NCI-H460 (cell line): ENCODE measurements at regions not wholly inside any gene's neighbourhood (a gene's known extent, or its start where the extent isn't known, plus 50 kb on each side); places are given as distances from the start of the nearest gene placed in this dataset.
"Not testable (repeated sequence)": the region's sequence is repeated elsewhere in the genome, so short reads cannot be mapped to it uniquely, and the experiment has no call there.

Source experiments
- DNase-seq: peaks from one replicate; pipeline ENCODE4 v3.0.0-alpha.2; 2016; ENCODE audit warnings: low read depth; ENCODE audit errors: extremely low read depth

GRCh38 chr9:29176786-29177185 is 1603.5 kb upstream of the C9orf72 start:
- no peak for DNase-seq

- DNase-seq, result no peak
These were observed 1610.7 kb upstream of the C9orf72 start for GRCh38 chr9:29183971-29184370.

- DNase-seq, result not testable (repeated sequence)
These were observed 1615.5 kb upstream of the C9orf72 start for GRCh38 chr9:29188771-29189170.

DNA sequence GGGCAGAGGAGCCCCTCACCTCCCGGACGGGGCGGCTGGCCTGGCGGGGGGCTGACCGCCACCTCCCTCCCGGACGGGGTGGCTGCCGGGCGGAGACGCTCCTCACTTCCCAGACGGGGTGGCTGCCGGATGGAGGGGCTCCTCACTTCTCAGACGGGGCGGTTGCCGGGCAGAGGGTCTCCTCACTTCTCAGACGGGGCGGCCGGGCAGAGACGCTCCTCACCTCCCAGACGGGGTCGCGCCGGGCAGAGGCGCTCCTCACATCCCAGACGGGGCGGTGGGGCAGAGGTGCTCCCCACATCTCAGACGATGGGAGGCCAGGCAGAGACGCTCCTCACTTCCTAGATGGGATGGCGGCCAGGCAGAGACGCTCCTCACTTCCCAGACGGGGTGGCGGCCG is 1615.9 kb upstream of the C9orf72 start:
- DNase-seq, result not testable (repeated sequence)

GRCh38 chr9:29198861-29199260 is 1625.6 kb upstream of the C9orf72 start:
- no peak for DNase-seq

- no peak for DNase-seq
These were observed 1626.7 kb upstream of the C9orf72 start for GRCh38 chr9:29199975-29200374.

- DNase-seq, result no peak
These were observed 1627.4 kb upstream of the C9orf72 start for GRCh38 chr9:29200650-29201049.

GRCh38 chr9:29203244-29203930 is 1630.1 kb upstream of the C9orf72 start:
- no peak for DNase-seq

GRCh38 chr9:29208670-29209069 is 1635.4 kb upstream of the C9orf72 start:
- DNase-seq, result no peak

DNA sequence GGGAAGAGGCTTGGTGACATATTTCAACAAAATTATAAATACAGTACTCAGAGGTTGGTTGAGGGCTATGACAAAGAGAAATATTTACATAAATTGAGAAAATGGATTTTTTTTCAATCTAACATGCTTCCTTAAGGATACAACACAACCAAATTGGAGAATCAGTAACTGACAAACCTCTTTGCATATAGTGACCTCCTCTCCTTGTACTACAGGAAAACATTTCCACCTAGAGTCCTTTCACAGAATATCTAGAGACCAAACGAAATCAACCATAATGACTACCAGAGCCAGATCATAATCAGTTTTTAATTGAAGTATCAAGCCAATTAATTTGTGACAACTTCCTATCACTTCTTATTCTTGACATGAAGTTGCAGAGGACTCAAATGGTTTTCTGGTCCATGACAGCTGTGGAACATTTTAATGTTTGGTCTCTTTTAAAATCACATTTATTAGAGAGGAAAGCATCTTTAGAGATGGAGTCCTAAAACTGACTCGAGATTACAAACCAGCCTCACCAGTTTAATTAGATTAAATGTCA is 1636.5 kb upstream of the C9orf72 start:
- no peak for DNase-seq

DNA sequence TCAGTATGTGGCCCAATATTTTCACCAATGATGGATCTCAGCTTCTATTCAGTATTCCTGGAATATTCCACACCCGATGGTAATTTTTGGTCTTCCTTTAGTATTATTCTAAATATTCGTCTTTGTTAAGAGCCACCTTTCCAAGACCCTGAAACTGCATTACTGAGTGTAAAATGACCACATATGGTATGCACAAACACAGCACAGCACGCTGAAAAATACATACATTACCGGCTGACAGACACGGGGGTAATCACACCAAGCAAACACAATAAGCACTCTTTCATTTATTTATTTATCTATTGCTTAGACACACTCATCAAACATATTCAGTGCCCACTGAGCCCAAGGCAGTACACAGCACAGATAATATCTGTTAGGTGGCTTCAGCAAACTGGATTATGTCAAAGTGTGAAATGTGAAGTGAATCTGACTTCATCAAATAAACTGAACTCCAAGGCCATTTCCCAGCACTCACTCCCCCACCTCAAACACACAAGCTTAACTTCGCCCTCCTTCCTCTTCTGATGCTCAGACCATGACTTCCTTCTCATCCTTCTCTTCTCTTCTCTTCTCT is 1637.8 kb upstream of the C9orf72 start:
- DNase-seq, result no peak

GRCh38 chr9:29211580-29212396 is 1638.5 kb upstream of the C9orf72 start:
- DNase-seq, result no peak

GRCh38 chr9:29212397-29213387 is 1639.4 kb upstream of the C9orf72 start:
- DNase-seq, result no peak

DNA sequence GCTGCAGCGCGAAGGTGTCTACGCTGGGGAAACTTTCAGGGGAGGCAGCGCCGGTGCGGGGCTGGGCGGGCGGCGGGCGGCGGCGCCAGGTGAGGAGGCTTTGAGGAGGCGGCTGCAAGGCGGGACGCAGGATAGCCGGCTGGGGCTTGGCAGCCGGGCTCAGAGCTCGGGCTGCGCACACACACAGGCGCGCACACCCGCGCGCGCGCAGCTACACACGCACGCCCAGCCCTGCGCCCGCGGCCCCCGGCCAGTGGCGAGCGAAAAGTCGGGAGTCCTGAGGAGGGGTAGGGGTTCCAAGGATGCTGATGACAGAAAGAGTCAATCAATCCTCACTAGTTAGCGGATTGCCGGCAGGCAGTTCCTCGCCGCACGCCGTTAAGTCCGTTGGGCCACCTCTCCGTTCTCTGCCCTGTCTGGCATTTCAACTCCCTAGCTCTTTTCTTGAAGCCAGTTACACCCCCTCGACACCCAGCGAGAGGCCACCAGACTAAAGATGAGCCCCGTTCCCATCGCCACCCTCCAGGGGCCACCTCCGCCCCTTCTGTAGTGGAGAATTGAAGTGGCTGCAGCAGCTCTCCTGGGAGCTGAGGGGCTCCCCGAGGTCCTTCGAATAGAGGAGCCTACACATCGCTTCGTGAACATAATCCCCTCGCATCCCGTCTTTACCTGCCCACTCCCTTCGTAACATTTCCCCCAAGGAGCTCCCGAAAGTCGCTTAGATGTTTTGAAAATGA is 1640.3 kb upstream of the C9orf72 start, which contains the start of gene LINGO2:
Gene LINGO2 (minus strand): TSS at position 185 of the 737 bp plus-strand sequence.
- no peak for DNase-seq

GRCh38 chr9:29214154-29214689 is 1640.9 kb upstream of the C9orf72 start:
- DNase-seq, result peak; percentile 61

- no peak for DNase-seq
These were observed 1641.5 kb upstream of the C9orf72 start for GRCh38 chr9:29214690-29215253.

GRCh38 chr9:29217966-29218365 is 1644.7 kb upstream of the C9orf72 start:
- DNase-seq, result no peak

DNA sequence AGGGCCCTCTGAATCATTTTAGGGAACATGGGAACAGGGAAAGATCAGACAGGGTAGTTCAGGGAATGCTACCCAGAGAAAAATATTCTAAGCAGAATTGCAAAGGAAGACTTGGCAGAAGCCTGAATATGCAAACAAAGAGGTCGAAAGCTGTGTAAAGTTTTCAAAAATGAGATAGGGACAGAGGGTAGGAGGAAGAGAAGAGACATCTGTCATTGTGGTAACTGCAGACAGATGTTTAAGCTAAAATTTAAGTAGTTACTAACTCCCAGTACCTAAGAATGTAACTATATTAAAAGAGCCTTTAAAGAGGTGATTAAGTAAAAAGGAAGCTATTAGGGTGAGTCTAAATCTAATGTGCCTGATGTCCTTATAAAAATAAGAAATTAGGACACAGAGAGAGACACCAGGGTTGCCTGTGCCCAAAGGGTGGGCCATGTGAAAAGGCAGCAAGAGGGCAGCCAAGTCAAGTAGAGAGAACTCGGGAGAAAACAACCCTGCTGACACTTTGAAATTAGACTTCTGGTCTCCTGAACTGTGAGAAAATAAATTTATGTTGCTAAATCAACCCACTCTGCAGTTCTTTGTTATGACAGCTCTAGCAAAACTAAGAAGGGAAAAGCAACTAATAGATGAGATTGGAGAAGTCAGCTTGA is 1647.4 kb upstream of the C9orf72 start:
- no peak for DNase-seq
